Left kidney (tissue), 1 donor: ENCODE measurements at regions not wholly inside any gene's neighbourhood (a gene's known extent, or its start where the extent isn't known, plus 50 kb on each side); places are given as distances from the start of the nearest gene placed in this dataset.

Experiments
- DNase-seq: peaks from one replicate; pipeline ENCODE4 v3.0.0-alpha.2; 2013

DNA sequence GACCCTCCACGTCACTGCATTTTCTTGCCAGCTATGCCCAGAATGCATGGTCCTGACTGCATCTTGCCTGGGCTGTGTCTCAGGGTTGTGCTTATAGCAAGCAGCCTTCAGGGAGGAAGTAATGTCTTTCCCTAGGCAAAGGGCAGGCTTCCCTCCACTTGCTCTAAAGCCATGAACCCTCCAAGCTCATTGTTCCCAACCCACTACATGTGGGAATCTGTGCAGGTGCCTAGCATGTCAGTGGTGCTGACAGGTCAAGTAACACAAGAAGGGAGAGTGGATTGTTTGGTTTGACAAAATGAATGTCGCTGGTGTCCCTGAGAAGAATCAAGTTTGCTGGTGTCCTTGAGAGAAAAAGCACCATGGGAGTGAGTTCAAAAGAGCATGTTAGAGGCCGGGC, 53.9 kb upstream of the UCN3 start:
- DNase-seq, result no peak

- no peak for DNase-seq
Measured at GRCh38 chr10:5311617-5312016, 53.1 kb upstream of the UCN3 start.

DNA sequence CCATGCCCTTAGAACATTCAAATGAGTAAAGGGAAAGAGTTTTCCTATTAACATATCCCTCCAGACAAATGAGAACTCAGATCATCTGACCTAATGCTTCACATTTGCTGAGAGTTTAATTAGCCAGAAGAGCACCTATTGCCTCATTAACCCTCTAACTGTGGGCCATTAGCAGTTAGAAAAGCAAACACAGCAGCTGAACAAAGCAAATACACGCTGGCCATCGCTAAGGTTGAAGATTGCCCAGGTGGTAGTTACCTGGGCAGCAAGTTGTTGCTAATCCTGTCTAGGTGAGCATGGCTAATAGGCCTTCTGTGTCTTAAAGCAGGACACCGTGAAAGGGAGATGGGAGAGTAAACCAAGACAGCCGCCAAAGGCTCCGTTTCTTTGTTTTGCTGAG, 49.9 kb upstream of the UCN3 start:
- no peak for DNase-seq
